Activated naive CD8-positive, alpha-beta T cell (primary cell): ENCODE measurements at regions not wholly inside any gene's neighbourhood (a gene's known extent, or its start where the extent isn't known, plus 50 kb on each side); places are given as distances from the start of the nearest gene placed in this dataset.

Experiments
- H3K27ac Mint-ChIP-seq: one replicate; pipeline ENCODE4 v1.8.0; 2021; ENCODE audit warnings: mixed read lengths
- H3K27me3 Mint-ChIP-seq: one replicate; pipeline ENCODE4 v1.8.0; 2021; ENCODE audit warnings: mixed read lengths
- H3K36me3 Mint-ChIP-seq: one replicate; pipeline ENCODE4 v1.8.0; 2021; ENCODE audit warnings: mixed read lengths
- H3K4me1 Mint-ChIP-seq: one replicate; pipeline ENCODE4 v1.8.0; 2021; ENCODE audit warnings: low read depth, mixed read lengths
- H3K4me3 Mint-ChIP-seq: one replicate; pipeline ENCODE4 v1.8.0; 2021; ENCODE audit warnings: mild to moderate bottlenecking, mixed read lengths
- H3K9me3 Mint-ChIP-seq: one replicate; pipeline ENCODE4 v1.8.0; 2021; ENCODE audit warnings: low read depth, mixed read lengths

GRCh38 chr9:89797937-89798455 is 193.2 kb downstream of the GADD45G start:
- no peaks in the 10 kb centered on the region for H3K36me3 Mint-ChIP-seq
- H3K27ac Mint-ChIP-seq, result no peak overlapping the region
- H3K4me3 Mint-ChIP-seq, result no peak overlapping the region
- H3K27me3 Mint-ChIP-seq, result peaks cover 3% of the 10 kb centered on the region
- no peaks in the 10 kb centered on the region for H3K4me1 Mint-ChIP-seq
- H3K9me3 Mint-ChIP-seq, result no peaks in the 10 kb centered on the region

GRCh38 chr9:89798547-89799120 is 193.8 kb downstream of the GADD45G start:
- Mint-ChIP-seq H3K36me3 (no peaks in the 10 kb centered on the region), H3K27ac (no peak overlapping the region), H3K27me3 (peaks cover 3% of the 10 kb centered on the region), H3K4me3 (no peak overlapping the region), H3K9me3 (no peaks in the 10 kb centered on the region), H3K4me1 (no peaks in the 10 kb centered on the region)

GRCh38 chr9:89799221-89799620 is 194.4 kb downstream of the GADD45G start:
- Mint-ChIP-seq H3K27me3 (peaks cover 3% of the 10 kb centered on the region), H3K4me1 (no peaks in the 10 kb centered on the region), H3K4me3 (no peak overlapping the region), H3K27ac (no peak overlapping the region), H3K36me3 (no peaks in the 10 kb centered on the region), H3K9me3 (no peaks in the 10 kb centered on the region)

GRCh38 chr9:89799766-89800165 is 195.0 kb downstream of the GADD45G start:
- Mint-ChIP-seq H3K36me3 (no peaks in the 10 kb centered on the region), H3K9me3 (no peaks in the 10 kb centered on the region), H3K4me1 (no peaks in the 10 kb centered on the region), H3K27ac (no peak overlapping the region), H3K27me3 (peaks cover 3% of the 10 kb centered on the region), H3K4me3 (no peak overlapping the region)

- Mint-ChIP-seq H3K4me3 (no peak overlapping the region), H3K4me1 (no peaks in the 10 kb centered on the region), H3K27ac (no peak overlapping the region), H3K36me3 (no peaks in the 10 kb centered on the region), H3K27me3 (peaks cover 3% of the 10 kb centered on the region), H3K9me3 (no peaks in the 10 kb centered on the region)
These were observed 196.5 kb downstream of the GADD45G start for GRCh38 chr9:89801341-89801740.

- H3K36me3 Mint-ChIP-seq, result no peaks in the 10 kb centered on the region
- no peak overlapping the region for H3K4me3 Mint-ChIP-seq
- H3K4me1 Mint-ChIP-seq, result no peaks in the 10 kb centered on the region
- no peaks in the 10 kb centered on the region for H3K9me3 Mint-ChIP-seq
- peaks cover 3% of the 10 kb centered on the region for H3K27me3 Mint-ChIP-seq
- H3K27ac Mint-ChIP-seq, result no peak overlapping the region
These were observed 197.2 kb downstream of the GADD45G start for GRCh38 chr9:89801742-89802670.

- H3K9me3 Mint-ChIP-seq, result no peaks in the 10 kb centered on the region
- peaks cover 3% of the 10 kb centered on the region for H3K27me3 Mint-ChIP-seq
- H3K27ac Mint-ChIP-seq, result no peak overlapping the region
- H3K4me3 Mint-ChIP-seq, result no peak overlapping the region
- H3K36me3 Mint-ChIP-seq, result no peaks in the 10 kb centered on the region
- H3K4me1 Mint-ChIP-seq, result no peaks in the 10 kb centered on the region
These were observed 198.1 kb downstream of the GADD45G start for GRCh38 chr9:89802781-89803355.

- peaks cover 3% of the 10 kb centered on the region for H3K27me3 Mint-ChIP-seq
- H3K36me3 Mint-ChIP-seq, result no peaks in the 10 kb centered on the region
These were observed 198.6 kb downstream of the GADD45G start for GRCh38 chr9:89803403-89803802.

GRCh38 chr9:89804766-89805531 is 200.1 kb downstream of the GADD45G start:
- Mint-ChIP-seq H3K36me3 (no peaks in the 10 kb centered on the region), H3K4me3 (no peak overlapping the region), H3K27me3 (peaks cover 3% of the 10 kb centered on the region), H3K9me3 (no peaks in the 10 kb centered on the region), H3K27ac (no peak overlapping the region), H3K4me1 (no peaks in the 10 kb centered on the region)

More at GRCh38 chr9:89803403-89803802, 198.6 kb downstream of the GADD45G start:
- Mint-ChIP-seq H3K4me3 (no peak overlapping the region), H3K9me3 (no peaks in the 10 kb centered on the region), H3K27ac (no peak overlapping the region), H3K4me1 (no peaks in the 10 kb centered on the region)

- no peaks in the 10 kb centered on the region for H3K9me3 Mint-ChIP-seq
- H3K27ac Mint-ChIP-seq, result no peak overlapping the region
- H3K27me3 Mint-ChIP-seq, result peaks cover 3% of the 10 kb centered on the region
- no peaks in the 10 kb centered on the region for H3K4me1 Mint-ChIP-seq
- H3K4me3 Mint-ChIP-seq, result no peak overlapping the region
- no peaks in the 10 kb centered on the region for H3K36me3 Mint-ChIP-seq
These were observed 200.9 kb downstream of the GADD45G start for GRCh38 chr9:89805571-89806292.

- no peaks in the 10 kb centered on the region for H3K36me3 Mint-ChIP-seq
- no peaks in the 10 kb centered on the region for H3K4me1 Mint-ChIP-seq
- no peak overlapping the region for H3K27ac Mint-ChIP-seq
- peaks cover 3% of the 10 kb centered on the region for H3K27me3 Mint-ChIP-seq
- H3K4me3 Mint-ChIP-seq, result no peak overlapping the region
- no peaks in the 10 kb centered on the region for H3K9me3 Mint-ChIP-seq
These were observed 201.7 kb downstream of the GADD45G start for GRCh38 chr9:89806371-89807100.

GRCh38 chr9:89807101-89807395 is 202.2 kb downstream of the GADD45G start:
- H3K4me1 Mint-ChIP-seq, result peaks cover 3% of the 10 kb centered on the region
- no peaks in the 10 kb centered on the region for H3K36me3 Mint-ChIP-seq
- no peak overlapping the region for H3K27ac Mint-ChIP-seq
- H3K27me3 Mint-ChIP-seq, result peaks cover 3% of the 10 kb centered on the region
- H3K4me3 Mint-ChIP-seq, result no peak overlapping the region
- H3K9me3 Mint-ChIP-seq, result no peaks in the 10 kb centered on the region

- Mint-ChIP-seq H3K27ac (no peak overlapping the region), H3K9me3 (no peaks in the 10 kb centered on the region), H3K36me3 (no peaks in the 10 kb centered on the region), H3K4me1 (peaks cover 3% of the 10 kb centered on the region), H3K4me3 (no peak overlapping the region), H3K27me3 (no peaks in the 10 kb centered on the region)
These were observed 202.9 kb downstream of the GADD45G start for GRCh38 chr9:89807682-89808075.
